Panc1 (cell line): ENCODE measurements at regions not wholly inside any gene's neighbourhood (a gene's known extent, or its start where the extent isn't known, plus 50 kb on each side); places are given as distances from the start of the nearest gene placed in this dataset.

Source experiments
- CTCF ChIP-seq: fragments of 450-650 bp; IDR thresholded peaks from 2 replicates; pipeline ENCODE4 v1.5.1; 2017; ENCODE audit warnings: mild to moderate bottlenecking
- POLR2AphosphoS5 ChIP-seq: IDR thresholded peaks from 2 replicates; pipeline ENCODE4 v1.6.1; 2012; ENCODE audit warnings: mild to moderate bottlenecking, low read depth, low read length, moderate library complexity
- SIN3A ChIP-seq: IDR thresholded peaks from 2 replicates; pipeline ENCODE4 v1.6.1; 2012; ENCODE audit warnings: low read depth, mild to moderate bottlenecking, low read length, moderate library complexity, borderline replicate concordance; ENCODE audit not compliant: insufficient read depth

DNA sequence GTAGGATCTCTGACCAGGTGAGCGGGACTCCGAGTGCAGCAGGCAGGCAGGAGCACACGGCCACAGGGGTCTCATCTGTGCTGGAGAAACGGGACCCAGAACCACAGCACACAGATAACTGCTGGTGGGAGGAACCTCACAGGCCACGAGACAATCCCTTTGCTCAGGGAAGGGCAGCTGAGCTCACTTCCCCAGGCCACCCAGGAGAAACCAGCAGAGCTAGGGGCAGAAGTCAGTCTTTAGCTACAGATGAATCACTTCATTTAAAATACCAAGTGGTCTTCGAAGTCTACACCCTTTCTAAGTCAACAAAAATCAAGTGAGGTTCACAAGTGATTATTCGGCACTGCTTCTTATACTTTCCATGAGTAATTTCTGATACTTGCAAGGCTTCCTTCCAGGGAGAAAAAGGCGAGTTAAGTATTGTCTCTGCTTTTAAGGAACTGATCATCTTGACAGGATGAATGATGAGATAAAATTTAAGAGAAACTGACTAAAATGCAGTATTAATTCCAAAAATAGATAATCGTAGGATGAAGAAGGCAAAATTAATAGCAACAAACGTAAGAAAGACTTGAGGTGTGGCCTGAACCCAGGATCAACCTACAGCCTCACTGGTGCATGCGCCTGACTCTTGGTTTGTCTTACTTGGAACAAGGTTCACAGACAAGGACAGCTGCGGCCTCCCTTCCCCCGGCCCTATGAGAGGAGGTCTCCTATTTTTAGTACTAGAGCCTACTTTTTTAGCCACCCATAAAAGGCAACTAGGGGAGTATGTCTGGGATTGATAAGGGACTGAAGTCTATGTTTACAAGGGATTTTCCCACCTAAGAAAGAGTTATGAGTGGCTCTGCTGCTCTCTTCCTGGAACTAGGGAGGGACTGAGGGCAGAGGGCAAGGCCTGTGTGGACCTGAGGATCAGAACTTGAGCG is 233.6 kb downstream of the TTLL2 start:
- TF ChIP-seq CTCF (no peak), SIN3A (no peak), POLR2AphosphoS5 (no peak)
